ENCODE measurements at regions not wholly inside any gene's neighbourhood (a gene's known extent, or its start where the extent isn't known, plus 50 kb on each side); places are given as distances from the start of the nearest gene placed in this dataset.

GRCh38 chr15:61527836-61528580 lies 298.9 kb upstream of the RORA start:
- WGBS = 49% methylated on average over 9 of the region's 9 CpGs

GRCh38 chr15:61524545-61524944 lies 295.4 kb upstream of the RORA start:
- H3K9me3 ChIP-seq (ENCODE audit: control insufficient read depth, low read length) = no peaks in the 10 kb centered on the region
- intact Hi-C loops (cut with DNase I) = no loop called here
- no peaks in the 10 kb centered on the region for H3K4me1 ChIP-seq (ENCODE audit: control insufficient read depth, insufficient read depth, low read length)
- ATAC-seq (no peak), DNase-seq (no peak)
- peaks cover 2% of the 10 kb centered on the region for H3K27me3 ChIP-seq (ENCODE audit: control insufficient read depth, insufficient read depth)
- H3K27ac ChIP-seq (ENCODE audit: low read length) = no peak overlapping the region
- H3K4me3 ChIP-seq (ENCODE audit: low read length) = no peak overlapping the region
- WGBS = 63% methylated on average over 3 of the region's 3 CpGs

More at GRCh38 chr15:61527836-61528580, 298.9 kb upstream of the RORA start:
- DNase-seq = no peak
- ATAC-seq = no peak
- H3K27me3 ChIP-seq (ENCODE audit: control insufficient read depth, insufficient read depth) = no peaks in the 10 kb centered on the region
- H3K4me3 ChIP-seq (ENCODE audit: low read length) = no peak overlapping the region
- no peaks in the 10 kb centered on the region for H3K9me3 ChIP-seq (ENCODE audit: control insufficient read depth, low read length)
- no peak overlapping the region for H3K27ac ChIP-seq (ENCODE audit: low read length)
- no peaks in the 10 kb centered on the region for H3K4me1 ChIP-seq (ENCODE audit: control insufficient read depth, insufficient read depth, low read length)
- intact Hi-C loops (cut with DNase I) = no loop called here

GRCh38 chr15:61524086-61524485 lies 295.0 kb upstream of the RORA start:
- 59% methylated on average over 2 of the region's 2 CpGs for WGBS
- Histone ChIP-seq H3K4me3 (ENCODE audit: low read length) (no peak overlapping the region), H3K27me3 (ENCODE audit: control insufficient read depth, insufficient read depth) (peaks cover 2% of the 10 kb centered on the region), H3K4me1 (ENCODE audit: control insufficient read depth, insufficient read depth, low read length) (no peaks in the 10 kb centered on the region), H3K27ac (ENCODE audit: low read length) (no peak overlapping the region), H3K9me3 (ENCODE audit: control insufficient read depth, low read length) (no peaks in the 10 kb centered on the region)
- DNase-seq (no peak), ATAC-seq (no peak)
- intact Hi-C loops (cut with DNase I) = no loop called here

GRCh38 chr15:61522411-61522810 lies 293.3 kb upstream of the RORA start:
- Histone ChIP-seq H3K4me1 (ENCODE audit: control insufficient read depth, insufficient read depth, low read length) (no peaks in the 10 kb centered on the region), H3K27ac (ENCODE audit: low read length) (no peak overlapping the region), H3K9me3 (ENCODE audit: control insufficient read depth, low read length) (no peaks in the 10 kb centered on the region), H3K4me3 (ENCODE audit: low read length) (no peak overlapping the region), H3K27me3 (ENCODE audit: control insufficient read depth, insufficient read depth) (peaks cover 2% of the 10 kb centered on the region)
- no peak for ATAC-seq
- intact Hi-C loops (cut with DNase I) = no loop called here
- DNase-seq = no peak

- Histone ChIP-seq H3K27ac (ENCODE audit: low read length) (no peak overlapping the region), H3K27me3 (ENCODE audit: control insufficient read depth, insufficient read depth) (peaks cover 2% of the 10 kb centered on the region), H3K4me3 (ENCODE audit: low read length) (no peak overlapping the region), H3K4me1 (ENCODE audit: control insufficient read depth, insufficient read depth, low read length) (no peaks in the 10 kb centered on the region), H3K9me3 (ENCODE audit: control insufficient read depth, low read length) (no peaks in the 10 kb centered on the region)
- 83% methylated on average over 3 of the region's 3 CpGs for WGBS
- ATAC-seq (no peak), DNase-seq (no peak)
- intact Hi-C loops (cut with DNase I) = no loop called here
Observed at GRCh38 chr15:61521953-61522352, 292.9 kb upstream of the RORA start.

- no peaks in the 10 kb centered on the region for H3K4me1 ChIP-seq (ENCODE audit: control insufficient read depth, insufficient read depth, low read length)
- intact Hi-C loops (cut with DNase I) = no loop called here
- ATAC-seq = no peak
- H3K27ac ChIP-seq (ENCODE audit: low read length) = no peak overlapping the region
- no peaks in the 10 kb centered on the region for H3K9me3 ChIP-seq (ENCODE audit: control insufficient read depth, low read length)
- 83% methylated on average over 1 of the region's 1 CpG for WGBS
- peaks cover 2% of the 10 kb centered on the region for H3K27me3 ChIP-seq (ENCODE audit: control insufficient read depth, insufficient read depth)
- no peak overlapping the region for H3K4me3 ChIP-seq (ENCODE audit: low read length)
- no peak for DNase-seq
Observed at GRCh38 chr15:61519296-61519695, 290.2 kb upstream of the RORA start.

- H3K4me3 ChIP-seq (ENCODE audit: low read length) = no peak overlapping the region
- no peaks in the 10 kb centered on the region for H3K9me3 ChIP-seq (ENCODE audit: control insufficient read depth, low read length)
- peaks cover 2% of the 10 kb centered on the region for H3K27me3 ChIP-seq (ENCODE audit: control insufficient read depth, insufficient read depth)
- WGBS = 84% methylated on average over 7 of the region's 7 CpGs
- intact Hi-C loops (cut with DNase I) = no loop called here
- no peak for ATAC-seq
- H3K27ac ChIP-seq (ENCODE audit: low read length) = no peak overlapping the region
- no peak for DNase-seq
- H3K4me1 ChIP-seq (ENCODE audit: control insufficient read depth, insufficient read depth, low read length) = no peaks in the 10 kb centered on the region
Observed at GRCh38 chr15:61518191-61518950, 289.3 kb upstream of the RORA start.

GRCh38 chr15:61517776-61518175 lies 288.7 kb upstream of the RORA start:
- H3K27me3 ChIP-seq (ENCODE audit: control insufficient read depth, insufficient read depth) = peaks cover 2% of the 10 kb centered on the region
- WGBS = 97% methylated on average over 3 of the region's 3 CpGs

GRCh38 chr15:61517335-61517734 lies 288.2 kb upstream of the RORA start:
- ATAC-seq = no peak
- intact Hi-C loops (cut with DNase I) = no loop called here
- Histone ChIP-seq H3K4me1 (ENCODE audit: control insufficient read depth, insufficient read depth, low read length) (no peaks in the 10 kb centered on the region), H3K27me3 (ENCODE audit: control insufficient read depth, insufficient read depth) (peaks cover 2% of the 10 kb centered on the region), H3K4me3 (ENCODE audit: low read length) (no peak overlapping the region), H3K9me3 (ENCODE audit: control insufficient read depth, low read length) (no peaks in the 10 kb centered on the region), H3K27ac (ENCODE audit: low read length) (no peak overlapping the region)
- no peak for DNase-seq

More at GRCh38 chr15:61517776-61518175, 288.7 kb upstream of the RORA start:
- H3K4me3 ChIP-seq (ENCODE audit: low read length) = no peak overlapping the region
- intact Hi-C loops (cut with DNase I) = no loop called here
- no peak overlapping the region for H3K27ac ChIP-seq (ENCODE audit: low read length)
- ATAC-seq = no peak
- H3K4me1 ChIP-seq (ENCODE audit: control insufficient read depth, insufficient read depth, low read length) = no peaks in the 10 kb centered on the region
- no peaks in the 10 kb centered on the region for H3K9me3 ChIP-seq (ENCODE audit: control insufficient read depth, low read length)
- DNase-seq = no peak

- no peaks in the 10 kb centered on the region for H3K9me3 ChIP-seq (ENCODE audit: control insufficient read depth, low read length)
- 41% methylated on average over 1 of the region's 1 CpG for WGBS
- no peak overlapping the region for H3K27ac ChIP-seq (ENCODE audit: low read length)
- no peaks in the 10 kb centered on the region for H3K27me3 ChIP-seq (ENCODE audit: control insufficient read depth, insufficient read depth)
- ATAC-seq (no peak), DNase-seq (no peak)
- no peaks in the 10 kb centered on the region for H3K4me1 ChIP-seq (ENCODE audit: control insufficient read depth, insufficient read depth, low read length)
- intact Hi-C loops (cut with DNase I) = no loop called here
- H3K4me3 ChIP-seq (ENCODE audit: low read length) = no peak overlapping the region
Observed at GRCh38 chr15:61511756-61512155, 282.7 kb upstream of the RORA start.

- DNase-seq (no peak), ATAC-seq (no peak)
- intact Hi-C loops (cut with DNase I) = no loop called here
- WGBS = 61% methylated on average over 3 of the region's 3 CpGs
- Histone ChIP-seq H3K4me3 (ENCODE audit: low read length) (no peak overlapping the region), H3K27me3 (ENCODE audit: control insufficient read depth, insufficient read depth) (no peaks in the 10 kb centered on the region), H3K27ac (ENCODE audit: low read length) (no peak overlapping the region), H3K9me3 (ENCODE audit: control insufficient read depth, low read length) (no peaks in the 10 kb centered on the region), H3K4me1 (ENCODE audit: control insufficient read depth, insufficient read depth, low read length) (no peaks in the 10 kb centered on the region)
Observed at GRCh38 chr15:61511089-61511488, 282.0 kb upstream of the RORA start.

All from right cardiac atrium (tissue), 5 donors.